CD14-positive monocyte (primary cell): ENCODE measurements at regions not wholly inside any gene's neighbourhood (a gene's known extent, or its start where the extent isn't known, plus 50 kb on each side); places are given as distances from the start of the nearest gene placed in this dataset.

ENCODE experiments used
- DNase-seq, 3 donors: peaks; one replicate each; pipeline ENCODE4 v3.0.0-alpha.2; 2011 to 2022
- H2AFZ ChIP-seq: 2 replicates; pipeline ENCODE4 v1.6.0; 2012; ENCODE audit warnings: mild to moderate bottlenecking, low read depth, low read length, inconsistent platforms; ENCODE audit not compliant: insufficient read depth, poor library complexity, severe bottlenecking
- H3K27ac ChIP-seq, 2 donors: 1 replicate in 1 of 2; 2 replicates in 1 of 2; pipeline ENCODE4 v1.5.1; 2012 to 2013; ENCODE audit warnings: low read length in 2 of 2, control low read depth in 1 of 2, inconsistent platforms in 1 of 2, low read depth in 1 of 2, mild to moderate bottlenecking in 1 of 2
- H3K27me3 ChIP-seq, 2 donors: one replicate each; pipeline versions ENCODE4 v1.6.0 to v1.6.1; 2011 to 2013; ENCODE audit warnings: low read length in 2 of 2; ENCODE audit not compliant: control insufficient read depth in 2 of 2, insufficient read depth in 2 of 2
- H3K36me3 ChIP-seq, 2 donors: replicated peaks in 1 of 2; 1 replicate in 1 of 2; 2 replicates in 1 of 2; pipeline versions ENCODE4 v1.5.1 to v1.6.1; 2012 to 2013; ENCODE audit warnings: low read length in 2 of 2, control low read depth in 1 of 2, inconsistent platforms in 1 of 2, mild to moderate bottlenecking in 1 of 2; ENCODE audit not compliant: insufficient read depth in 2 of 2, control insufficient read depth in 1 of 2
- H3K4me1 ChIP-seq, 2 donors: 1 replicate in 1 of 2; 2 replicates in 1 of 2; pipeline versions ENCODE4 v1.5.1 to v1.6.1; 2012 to 2013; ENCODE audit warnings: low read length in 2 of 2, control low read depth in 1 of 2, inconsistent platforms in 1 of 2, mild to moderate bottlenecking in 1 of 2, moderate library complexity in 1 of 2; ENCODE audit not compliant: insufficient read depth in 2 of 2, control insufficient read depth in 1 of 2
- H3K4me2 ChIP-seq: replicated peaks from 2 replicates; pipeline ENCODE3; 2012; ENCODE audit warnings: low read length, moderate library complexity, mild to moderate bottlenecking; ENCODE audit not compliant: poor library complexity, severe bottlenecking; ENCODE audit errors: extremely low read depth
- H3K4me3 ChIP-seq, 3 experiments: fragments of 200-600 bp in 1 of 3; sonication (generic) in 1 of 3; replicated peaks in 1 of 3; 1 replicate in 2 of 3; 2 replicates in 1 of 3; pipeline ENCODE4 v1.5.1; 2011 to 2013; ENCODE audit warnings: low read length in 3 of 3, mild to moderate bottlenecking in 3 of 3, control low read depth in 2 of 3, low read depth in 2 of 3, inconsistent platforms in 1 of 3, moderate library complexity in 1 of 3
- H3K79me2 ChIP-seq: 2 replicates; pipeline ENCODE4 v1.6.0; 2012; ENCODE audit warnings: mild to moderate bottlenecking, control low read depth, inconsistent platforms, low read length, moderate library complexity; ENCODE audit not compliant: insufficient read depth
- H3K9ac ChIP-seq: 2 replicates; pipeline ENCODE4 v1.6.0; 2017; ENCODE audit warnings: low read length, mild to moderate bottlenecking; ENCODE audit not compliant: insufficient read depth, poor library complexity, severe bottlenecking
- H3K9me3 ChIP-seq, 2 donors: replicated peaks in 1 of 2; 1 replicate in 1 of 2; 2 replicates in 1 of 2; pipeline versions ENCODE4 v1.5.1 to v1.6.1; 2012 to 2013; ENCODE audit warnings: low read length in 2 of 2, control low read depth in 1 of 2; ENCODE audit not compliant: control insufficient read depth in 1 of 2, insufficient read depth in 1 of 2
- H4K20me1 ChIP-seq: 2 replicates; pipeline ENCODE4 v1.6.0; 2012; ENCODE audit warnings: mild to moderate bottlenecking, low read length, control low read depth, moderate library complexity; ENCODE audit not compliant: insufficient read depth
- H3K27ac Mint-ChIP-seq, 7 donors: one replicate each; pipeline ENCODE4 v1.8.0; 2020; ENCODE audit warnings: mild to moderate bottlenecking in 7 of 7, mixed read lengths in 7 of 7, moderate library complexity in 6 of 7, inconsistent platforms in 2 of 7
- H3K27me3 Mint-ChIP-seq, 3 donors: one replicate each; pipeline ENCODE4 v1.8.0; 2021 to 2022; ENCODE audit warnings: low read depth in 3 of 3, mild to moderate bottlenecking in 3 of 3, mixed read lengths in 3 of 3, moderate library complexity in 3 of 3, inconsistent platforms in 1 of 3
- H3K36me3 Mint-ChIP-seq, 2 donors: one replicate each; pipeline ENCODE4 v1.8.0; 2020; ENCODE audit warnings: mixed read lengths in 2 of 2, inconsistent platforms in 1 of 2, mild to moderate bottlenecking in 1 of 2
- H3K4me1 Mint-ChIP-seq: one replicate; pipeline ENCODE4 v1.8.0; 2020; ENCODE audit warnings: mild to moderate bottlenecking, mixed read lengths
- H3K4me3 Mint-ChIP-seq, 2 donors: one replicate each; pipeline ENCODE4 v1.8.0; 2020; ENCODE audit warnings: mild to moderate bottlenecking in 2 of 2, mixed read lengths in 2 of 2, moderate library complexity in 1 of 2
- H3K9me3 Mint-ChIP-seq, 7 donors: one replicate each; pipeline ENCODE4 v1.8.0; 2020 to 2022; ENCODE audit warnings: mixed read lengths in 7 of 7, mild to moderate bottlenecking in 6 of 7, moderate library complexity in 6 of 7, inconsistent platforms in 2 of 7
- WGBS: methylation state at CpG from one replicate; pipeline ENCODE4 v1.1.5; 2013; ENCODE audit warnings: missing lambda C conversion rate; ENCODE audit not compliant: insufficient coverage; 5-methylcytosine and 5-hydroxymethylcytosine counted together
- intact Hi-C, 2 donors: fragments of 100-400 bp; cut with micrococcal nuclease; formaldehyde crosslinking; loops; one replicate each; pipeline versions ENCODE4 v1.15.0 to v1.15.1; 2023
- TF ChIP-seq, protein P1 (sequence below): fragments of 200-600 bp; IDR thresholded peaks from one replicate; pipeline ENCODE4 v1.8.0; 2022; ENCODE audit warnings: antibody characterized with exemption, mild to moderate bottlenecking

DNA sequence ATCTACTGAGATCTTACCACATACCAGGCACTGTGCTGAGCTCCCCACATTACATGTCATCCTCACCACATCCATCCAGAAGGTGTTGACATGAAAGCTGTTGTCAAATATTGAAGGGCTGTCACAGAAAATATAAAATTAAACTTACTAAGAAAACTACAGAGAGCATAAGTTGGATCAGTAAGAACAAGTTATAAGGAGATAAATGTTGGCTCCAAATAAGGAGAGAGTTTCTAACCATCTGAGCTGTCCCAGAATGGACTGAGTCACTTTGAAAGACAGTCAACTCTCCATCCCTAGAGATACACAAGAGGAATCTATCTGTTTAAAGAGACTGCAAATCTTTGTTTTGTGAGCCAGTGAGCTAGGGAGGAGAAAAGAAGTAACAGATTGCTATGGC is 169.8 kb downstream of the DRD1 start:
- H3K27me3 ChIP-seq = no peaks in the 10 kb centered on the region
- DNase-seq = no peak
- H3K27me3 Mint-ChIP-seq = peaks cover 0 to 6% (median 2%) of the 10 kb centered on the region in 3 donors
- no peak overlapping the region for H3K9ac ChIP-seq
- H3K9me3 ChIP-seq = no peaks in the 10 kb centered on the region
- H3K4me1 ChIP-seq = no peaks in the 10 kb centered on the region
- H3K4me2 ChIP-seq = no peak overlapping the region
- no peak overlapping the region for H3K4me3 ChIP-seq
- no peaks in the 10 kb centered on the region for H3K4me1 Mint-ChIP-seq
- H3K36me3 ChIP-seq = no peaks in the 10 kb centered on the region
- H3K79me2 ChIP-seq = no peaks in the 10 kb centered on the region
- H3K27ac Mint-ChIP-seq = no peak overlapping the region
- TF ChIP-seq, protein P1, sequence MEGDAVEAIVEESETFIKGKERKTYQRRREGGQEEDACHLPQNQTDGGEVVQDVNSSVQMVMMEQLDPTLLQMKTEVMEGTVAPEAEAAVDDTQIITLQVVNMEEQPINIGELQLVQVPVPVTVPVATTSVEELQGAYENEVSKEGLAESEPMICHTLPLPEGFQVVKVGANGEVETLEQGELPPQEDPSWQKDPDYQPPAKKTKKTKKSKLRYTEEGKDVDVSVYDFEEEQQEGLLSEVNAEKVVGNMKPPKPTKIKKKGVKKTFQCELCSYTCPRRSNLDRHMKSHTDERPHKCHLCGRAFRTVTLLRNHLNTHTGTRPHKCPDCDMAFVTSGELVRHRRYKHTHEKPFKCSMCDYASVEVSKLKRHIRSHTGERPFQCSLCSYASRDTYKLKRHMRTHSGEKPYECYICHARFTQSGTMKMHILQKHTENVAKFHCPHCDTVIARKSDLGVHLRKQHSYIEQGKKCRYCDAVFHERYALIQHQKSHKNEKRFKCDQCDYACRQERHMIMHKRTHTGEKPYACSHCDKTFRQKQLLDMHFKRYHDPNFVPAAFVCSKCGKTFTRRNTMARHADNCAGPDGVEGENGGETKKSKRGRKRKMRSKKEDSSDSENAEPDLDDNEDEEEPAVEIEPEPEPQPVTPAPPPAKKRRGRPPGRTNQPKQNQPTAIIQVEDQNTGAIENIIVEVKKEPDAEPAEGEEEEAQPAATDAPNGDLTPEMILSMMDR = no peak
- intact Hi-C loops = no loop called here
- H3K9me3 Mint-ChIP-seq = peaks cover 0 to 5% (median 2%) of the 10 kb centered on the region in 7 donors
- H3K27ac ChIP-seq = no peak overlapping the region
- no peaks in the 10 kb centered on the region for H4K20me1 ChIP-seq
- H3K4me3 Mint-ChIP-seq = no peak overlapping the region
- H2AFZ ChIP-seq = no peak overlapping the region
- H3K36me3 Mint-ChIP-seq = no peaks in the 10 kb centered on the region

DNA sequence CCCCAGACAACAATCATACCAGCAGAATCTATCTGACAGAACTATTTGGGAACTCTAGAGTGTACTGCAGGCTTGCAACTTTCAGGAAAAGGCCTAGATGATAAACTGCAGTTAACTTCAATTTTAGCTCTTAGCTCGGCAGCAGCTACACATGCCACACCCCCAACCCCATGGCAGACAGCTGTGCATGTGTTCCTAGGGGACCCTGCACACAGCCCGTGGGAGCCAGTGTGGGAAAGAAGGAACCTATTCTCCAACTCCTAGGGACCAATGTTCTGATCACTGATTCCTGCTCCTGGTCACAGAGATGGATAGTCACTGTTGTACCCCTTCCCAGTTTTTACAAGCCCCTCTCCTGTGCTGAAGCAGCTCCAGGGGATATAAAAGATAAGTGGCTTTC is 179.6 kb downstream of the DRD1 start:
- Histone ChIP-seq H3K36me3 (no peaks in the 10 kb centered on the region), H3K4me3 (no peak overlapping the region), H3K9ac (no peak overlapping the region), H3K79me2 (no peaks in the 10 kb centered on the region), H2AFZ (no peak overlapping the region), H4K20me1 (no peaks in the 10 kb centered on the region), H3K4me1 (no peaks in the 10 kb centered on the region), H3K27me3 (no peaks in the 10 kb centered on the region), H3K4me2 (no peak overlapping the region), H3K9me3 (no peaks in the 10 kb centered on the region), H3K27ac (no peak overlapping the region)
- Mint-ChIP-seq H3K36me3 (no peaks in the 10 kb centered on the region), H3K27me3 (peaks cover 0 to 4% (median 2%) of the 10 kb centered on the region in 3 donors), H3K27ac (no peak overlapping the region), H3K4me3 (no peak overlapping the region), H3K9me3 (peaks cover 0 to 2% (median 0%) of the 10 kb centered on the region in 7 donors), H3K4me1 (no peaks in the 10 kb centered on the region)
- WGBS = no CpG with 5 or more reads among the region's 2 CpGs
- TF ChIP-seq, protein P1 = no peak
- no peak for DNase-seq
- intact Hi-C loops = no loop called here
